B cell (primary cell): ENCODE measurements at regions not wholly inside any gene's neighbourhood (a gene's known extent, or its start where the extent isn't known, plus 50 kb on each side); places are given as distances from the start of the nearest gene placed in this dataset.

Experiments
- ATAC-seq: fragments of 200-7000 bp; cut with Tn5 transposase; one replicate; pipeline ENCODE4 v1.10.0; 2021; ENCODE audit warnings: low read depth, mild to moderate bottlenecking, moderate number of reproducible peaks, moderate library complexity
- CTCF ChIA-PET: fragments of 350-600 bp; sonication (Branson Sonifier 250); formaldehyde crosslinking; loops from one replicate; lab custom pipeline; 2021; ENCODE audit warnings: antibody characterized with exemption, inconsistent platforms; lab: Charles Lee
- POLR2A ChIA-PET: fragments of 350-600 bp; sonication (Branson Sonifier 250); formaldehyde crosslinking; loops from one replicate; lab custom pipeline; 2021; ENCODE audit warnings: antibody characterized with exemption; lab: Charles Lee
- DNase-seq: peaks from one replicate; pipeline ENCODE4 v3.0.0; 2013
- H2AFZ ChIP-seq: 2 replicates; pipeline ENCODE4 v1.6.1; 2012; ENCODE audit warnings: mild to moderate bottlenecking, low read depth, low read length; ENCODE audit not compliant: insufficient read depth, poor library complexity, severe bottlenecking
- H3K27ac ChIP-seq, 2 donors: 1 replicate in 1 of 2; 2 replicates in 1 of 2; pipeline ENCODE4 v1.5.1; 2012 to 2013; ENCODE audit warnings: low read length in 2 of 2, mild to moderate bottlenecking in 2 of 2, moderate library complexity in 1 of 2
- H3K27me3 ChIP-seq, 4 experiments: fragments of 200-600 bp in 1 of 4; sonication (generic) in 1 of 4; replicated peaks in 1 of 4; 1 replicate in 2 of 4; 2 replicates in 2 of 4; pipeline versions ENCODE4 v1.6.1 to v1.7.0; 2013 to 2016; ENCODE audit warnings: low read length in 3 of 4, mild to moderate bottlenecking in 2 of 4, mixed read lengths in 1 of 4, moderate library complexity in 1 of 4; ENCODE audit not compliant: insufficient read depth in 4 of 4, control insufficient read depth in 3 of 4; ENCODE audit errors: control extremely low read depth in 1 of 4
- H3K36me3 ChIP-seq, 2 experiments: replicated peaks in 1 of 2; 1 replicate in 1 of 2; 2 replicates in 1 of 2; pipeline versions ENCODE4 v1.6.1 to v1.7.1; 2013; ENCODE audit warnings: low read length in 1 of 2; ENCODE audit not compliant: insufficient read depth in 2 of 2, control insufficient read depth in 1 of 2; ENCODE audit errors: control extremely low read depth in 1 of 2, extremely low read depth in 1 of 2
- H3K4me1 ChIP-seq, 2 donors: fragments of 200-600 bp in 1 of 2; sonication (generic) in 1 of 2; 1 replicate in 1 of 2; 2 replicates in 1 of 2; pipeline versions ENCODE4 v1.5.1 to v1.6.1; 2013 to 2017; ENCODE audit warnings: low read length in 2 of 2; ENCODE audit not compliant: control insufficient read depth in 2 of 2, insufficient read depth in 2 of 2
- H3K4me2 ChIP-seq: replicated peaks from 2 replicates; pipeline ENCODE3; 2012; ENCODE audit warnings: mild to moderate bottlenecking, low read depth, low read length; ENCODE audit not compliant: poor library complexity, severe bottlenecking
- H3K4me3 ChIP-seq, 5 experiments: fragments of 200-600 bp in 1 of 5; sonication (generic) in 1 of 5; 1 replicate in 3 of 5; 2 replicates in 2 of 5; pipeline versions ENCODE4 v1.5.1 to v1.7.0; 2011 to 2016; ENCODE audit warnings: low read length in 4 of 5, mild to moderate bottlenecking in 4 of 5, low read depth in 2 of 5, control low read depth in 1 of 5, moderate library complexity in 1 of 5; ENCODE audit not compliant: insufficient read depth in 1 of 5; ENCODE audit errors: control extremely low read depth in 1 of 5, extremely low read depth in 1 of 5
- H3K79me2 ChIP-seq: fragments of 200-600 bp; sonication (generic); one replicate; pipeline ENCODE4 v1.6.0; 2016; ENCODE audit warnings: low read length; ENCODE audit not compliant: control insufficient read depth, insufficient read depth
- H3K9ac ChIP-seq: fragments of 200-600 bp; sonication (generic); 2 replicates; pipeline ENCODE4 v1.6.1; 2017; ENCODE audit warnings: mild to moderate bottlenecking, low read length, moderate library complexity
- H3K9me3 ChIP-seq, 3 donors: one replicate each; pipeline versions ENCODE4 v1.6.1 to v1.7.1; 2013; ENCODE audit warnings: low read length in 2 of 3; ENCODE audit not compliant: control insufficient read depth in 2 of 3, insufficient read depth in 1 of 3; ENCODE audit errors: control extremely low read depth in 1 of 3
- H4K20me1 ChIP-seq: 2 replicates; pipeline ENCODE4 v1.6.0; 2012; ENCODE audit warnings: mild to moderate bottlenecking, low read length; ENCODE audit not compliant: insufficient read depth, control insufficient read depth, poor library complexity, severe bottlenecking
- H3K27ac Mint-ChIP-seq: one replicate; pipeline ENCODE4 v1.8.0; 2021; ENCODE audit warnings: mixed read lengths
- H3K27me3 Mint-ChIP-seq: one replicate; pipeline ENCODE4 v1.8.0; 2021; ENCODE audit warnings: mixed read lengths
- H3K4me1 Mint-ChIP-seq: one replicate; pipeline ENCODE4 v1.8.0; 2021; ENCODE audit warnings: mixed read lengths
- H3K4me3 Mint-ChIP-seq: one replicate; pipeline ENCODE4 v1.8.0; 2021; ENCODE audit warnings: mixed read lengths
- H3K9me3 Mint-ChIP-seq: one replicate; pipeline ENCODE4 v1.8.0; 2022; ENCODE audit warnings: mixed read lengths; ENCODE audit not compliant: insufficient read depth
- EZH2 ChIP-seq: IDR thresholded peaks from 2 replicates; pipeline ENCODE4 v1.6.1; 2012; ENCODE audit warnings: borderline replicate concordance, low read depth, mild to moderate bottlenecking, moderate library complexity, low read length; ENCODE audit not compliant: insufficient read depth, poor library complexity, severe bottlenecking
- WGBS: methylation state at CpG from one replicate; pipeline ENCODE4 v1.1.5; 2013; ENCODE audit warnings: missing lambda C conversion rate; ENCODE audit not compliant: insufficient coverage; 5-methylcytosine and 5-hydroxymethylcytosine counted together
- intact Hi-C: fragments of 100-400 bp; cut with micrococcal nuclease; formaldehyde crosslinking; loops from one replicate; pipeline ENCODE4 v1.10.0; 2022
- TF ChIP-seq, protein P1 (sequence below): fragments of 200-600 bp; IDR thresholded peaks from one replicate; pipeline ENCODE4 v1.8.0; 2022; ENCODE audit warnings: antibody characterized with exemption, mild to moderate bottlenecking

DNA sequence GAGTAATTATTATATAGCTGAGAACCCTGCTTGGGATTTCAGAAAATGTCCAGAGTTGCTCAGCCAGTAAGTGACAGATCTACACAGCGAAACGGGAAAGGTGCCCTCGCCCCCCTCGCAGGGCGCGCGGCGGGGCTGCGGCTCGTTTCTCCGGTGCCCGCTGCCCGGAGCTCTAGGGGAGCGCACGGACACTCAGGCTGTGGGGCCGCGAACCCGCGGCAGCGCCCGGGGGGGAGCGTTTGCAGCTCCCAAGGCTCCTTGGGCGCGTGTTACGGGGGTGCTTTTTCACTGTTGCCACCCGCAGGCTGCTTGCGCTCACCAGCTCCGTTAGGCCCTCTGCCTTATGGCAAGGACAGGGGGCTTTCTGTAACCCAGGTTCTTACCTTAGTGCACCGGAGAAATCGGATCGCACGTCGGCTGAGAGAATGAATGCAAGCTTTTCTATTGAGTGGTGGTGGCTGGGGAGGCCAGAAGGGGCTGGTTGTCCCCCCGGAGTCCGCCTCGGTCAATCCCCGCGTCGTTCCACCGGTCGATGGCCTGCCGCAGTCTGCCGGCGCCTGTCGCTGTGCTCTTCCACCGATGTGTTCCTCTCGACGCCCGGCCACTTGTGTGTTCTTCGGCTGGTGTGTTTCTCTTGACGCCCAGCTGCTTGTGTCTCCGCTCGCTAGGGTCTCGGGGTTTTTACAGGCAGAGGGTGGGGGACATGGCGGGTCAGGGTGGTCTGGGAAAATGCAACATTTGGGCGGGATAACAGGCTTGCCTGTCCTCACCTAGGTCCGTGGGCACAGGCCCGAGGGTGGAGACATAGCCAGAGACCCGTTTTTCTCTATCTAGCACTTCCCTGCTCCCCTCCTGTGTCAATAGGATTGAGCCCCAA is 758.8 kb upstream of the DDX18 start:
- WGBS = 90% methylated on average over 56 of the region's 59 CpGs

GRCh38 chr2:117056376-117056748 is 758.1 kb upstream of the DDX18 start:
- TF ChIP-seq, protein P1, sequence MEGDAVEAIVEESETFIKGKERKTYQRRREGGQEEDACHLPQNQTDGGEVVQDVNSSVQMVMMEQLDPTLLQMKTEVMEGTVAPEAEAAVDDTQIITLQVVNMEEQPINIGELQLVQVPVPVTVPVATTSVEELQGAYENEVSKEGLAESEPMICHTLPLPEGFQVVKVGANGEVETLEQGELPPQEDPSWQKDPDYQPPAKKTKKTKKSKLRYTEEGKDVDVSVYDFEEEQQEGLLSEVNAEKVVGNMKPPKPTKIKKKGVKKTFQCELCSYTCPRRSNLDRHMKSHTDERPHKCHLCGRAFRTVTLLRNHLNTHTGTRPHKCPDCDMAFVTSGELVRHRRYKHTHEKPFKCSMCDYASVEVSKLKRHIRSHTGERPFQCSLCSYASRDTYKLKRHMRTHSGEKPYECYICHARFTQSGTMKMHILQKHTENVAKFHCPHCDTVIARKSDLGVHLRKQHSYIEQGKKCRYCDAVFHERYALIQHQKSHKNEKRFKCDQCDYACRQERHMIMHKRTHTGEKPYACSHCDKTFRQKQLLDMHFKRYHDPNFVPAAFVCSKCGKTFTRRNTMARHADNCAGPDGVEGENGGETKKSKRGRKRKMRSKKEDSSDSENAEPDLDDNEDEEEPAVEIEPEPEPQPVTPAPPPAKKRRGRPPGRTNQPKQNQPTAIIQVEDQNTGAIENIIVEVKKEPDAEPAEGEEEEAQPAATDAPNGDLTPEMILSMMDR = no peak
- no peak for TF ChIP-seq EZH2
- H3K27me3 ChIP-seq = no peaks in the 10 kb centered on the region
- ChIA-PET POLR2A (no interaction called here), CTCF (no interaction called here)
- no peak overlapping the region for H3K9ac ChIP-seq
- ATAC-seq = no peak
- no peak for DNase-seq
- H3K79me2 ChIP-seq = no peaks in the 10 kb centered on the region
- H3K4me1 ChIP-seq = no peaks in the 10 kb centered on the region
- H3K4me3 ChIP-seq = no peak overlapping the region
- Mint-ChIP-seq H3K4me3 (no peak overlapping the region), H3K27ac (no peak overlapping the region), H3K4me1 (no peaks in the 10 kb centered on the region), H3K27me3 (no peaks in the 10 kb centered on the region), H3K9me3 (peaks cover 8% of the 10 kb centered on the region)
- no peak overlapping the region for H2AFZ ChIP-seq
- no peaks in the 10 kb centered on the region for H3K36me3 ChIP-seq
- H3K27ac ChIP-seq = no peak overlapping the region
- no peaks in the 10 kb centered on the region for H4K20me1 ChIP-seq
- 100% methylated on average over 4 of the region's 4 CpGs for WGBS
- peaks cover 0 to 12% (median 0%) of the 10 kb centered on the region in 3 donors for H3K9me3 ChIP-seq
- intact Hi-C loops = no loop called here
- H3K4me2 ChIP-seq = no peak overlapping the region

More for the DNA sequence above, 758.8 kb upstream of the DDX18 start:
- Mint-ChIP-seq H3K27ac (no peak overlapping the region), H3K27me3 (no peaks in the 10 kb centered on the region), H3K4me1 (no peaks in the 10 kb centered on the region), H3K9me3 (peaks cover 8% of the 10 kb centered on the region), H3K4me3 (no peak overlapping the region)
- Histone ChIP-seq H3K27ac (no peak overlapping the region), H3K9ac (no peak overlapping the region), H2AFZ (no peak overlapping the region), H3K9me3 (peaks cover 0 to 12% (median 0%) of the 10 kb centered on the region in 3 donors), H3K4me1 (no peaks in the 10 kb centered on the region), H3K4me2 (no peak overlapping the region), H3K27me3 (no peaks in the 10 kb centered on the region), H4K20me1 (no peaks in the 10 kb centered on the region), H3K36me3 (no peaks in the 10 kb centered on the region), H3K79me2 (no peaks in the 10 kb centered on the region), H3K4me3 (no peak overlapping the region)
- ChIA-PET POLR2A (no interaction called here), CTCF (no interaction called here)
- no peak for DNase-seq
- ATAC-seq = no peak
- intact Hi-C loops = no loop called here
- no peak for TF ChIP-seq EZH2
- TF ChIP-seq, protein P1 = no peak
